Naive thymus-derived CD8-positive, alpha-beta T cell (primary cell): ENCODE measurements at regions not wholly inside any gene's neighbourhood (a gene's known extent, or its start where the extent isn't known, plus 50 kb on each side); places are given as distances from the start of the nearest gene placed in this dataset.
A peak's percentile ranks its signal among the peaks of the same experiment; 100 is the strongest.

Experiments
- ATAC-seq, 2 donors: fragments of 150-1000 bp; cut with Tn5 transposase in 1 of 2; sonication (Bioruptor Pico), chemical (Tn5 transposase) in 1 of 2; 1 replicate in 1 of 2; 2 replicates in 1 of 2; pipeline ENCODE4 v1.10.0; 2021; ENCODE audit warnings: mild to moderate bottlenecking in 2 of 2, moderate library complexity in 2 of 2
- POLR2A ChIA-PET: fragments of 350-600 bp; sonication (Branson Sonifier 250); formaldehyde crosslinking; loops from one replicate; lab custom pipeline; 2021; ENCODE audit warnings: antibody characterized with exemption; lab: Charles Lee
- DNase-seq, 10 donors: peaks; one replicate each; pipeline versions ENCODE4 v3.0.0 to v3.0.0-alpha.2; 2020 to 2022
- H3K27ac Mint-ChIP-seq, 10 donors: one replicate each; pipeline ENCODE4 v1.8.0; 2020 to 2022; ENCODE audit warnings: mild to moderate bottlenecking in 10 of 10, mixed read lengths in 10 of 10, moderate library complexity in 4 of 10, inconsistent platforms in 1 of 10
- H3K27me3 Mint-ChIP-seq, 5 donors: one replicate each; pipeline ENCODE4 v1.8.0; 2021 to 2022; ENCODE audit warnings: mixed read lengths in 5 of 5
- H3K36me3 Mint-ChIP-seq, 3 donors: one replicate each; pipeline ENCODE4 v1.8.0; 2020 to 2022; ENCODE audit warnings: mixed read lengths in 3 of 3, mild to moderate bottlenecking in 2 of 3, inconsistent platforms in 1 of 3
- H3K4me1 Mint-ChIP-seq, 4 donors: one replicate each; pipeline ENCODE4 v1.8.0; 2021 to 2022; ENCODE audit warnings: mixed read lengths in 4 of 4
- H3K4me3 Mint-ChIP-seq, 10 donors: one replicate each; pipeline ENCODE4 v1.8.0; 2020 to 2022; ENCODE audit warnings: mild to moderate bottlenecking in 10 of 10, mixed read lengths in 10 of 10, moderate library complexity in 6 of 10, inconsistent platforms in 1 of 10
- H3K9me3 Mint-ChIP-seq, 9 donors: one replicate each; pipeline ENCODE4 v1.8.0; 2020 to 2022; ENCODE audit warnings: mixed read lengths in 9 of 9, mild to moderate bottlenecking in 3 of 9, inconsistent platforms in 1 of 9, moderate library complexity in 1 of 9

GRCh38 chr6:139663996-139664395 lies 289.5 kb upstream of the CITED2 start:
- no peak overlapping the region for H3K27ac Mint-ChIP-seq
- DNase-seq (no peak), ATAC-seq (no peak)
- peaks cover 0 to 19% (median 5%) of the 10 kb centered on the region in 3 donors for H3K36me3 Mint-ChIP-seq
- H3K4me1 Mint-ChIP-seq: no peaks in the 10 kb centered on the region
- POLR2A ChIA-PET: interaction anchor here (0.6 kb wide), 1 partner anchor 1580 kb away, joined by 4 read pairs; no protein-coding TSS in a partner anchor
- H3K9me3 Mint-ChIP-seq: peaks cover 3 to 54% (median 23%) of the 10 kb centered on the region in 9 donors
- no peak overlapping the region for H3K4me3 Mint-ChIP-seq
- H3K27me3 Mint-ChIP-seq: peaks cover 2 to 11% (median 6%) of the 10 kb centered on the region in 5 donors

GRCh38 chr6:139659711-139660110 lies 285.3 kb upstream of the CITED2 start:
- ATAC-seq (no peak), DNase-seq (no peak)
- H3K36me3 Mint-ChIP-seq: peaks cover 0 to 7% (median 0%) of the 10 kb centered on the region in 3 donors
- POLR2A ChIA-PET: no interaction called here
- peaks cover 0 to 19% (median 6%) of the 10 kb centered on the region in 9 donors for H3K9me3 Mint-ChIP-seq
- H3K27ac Mint-ChIP-seq: no peak overlapping the region
- no peak overlapping the region for H3K4me3 Mint-ChIP-seq
- no peaks in the 10 kb centered on the region for H3K4me1 Mint-ChIP-seq
- H3K27me3 Mint-ChIP-seq: peaks cover 0 to 6% (median 1%) of the 10 kb centered on the region in 5 donors

GRCh38 chr6:139659196-139659595 lies 284.7 kb upstream of the CITED2 start:
- Mint-ChIP-seq H3K27me3 (peaks cover 0 to 6% (median 1%) of the 10 kb centered on the region in 5 donors), H3K4me1 (no peaks in the 10 kb centered on the region), H3K9me3 (peaks cover 0 to 14% (median 4%) of the 10 kb centered on the region in 9 donors), H3K27ac (no peak overlapping the region), H3K36me3 (peaks cover 0 to 7% (median 0%) of the 10 kb centered on the region in 3 donors), H3K4me3 (no peak overlapping the region)
- POLR2A ChIA-PET: no interaction called here
- no peak for ATAC-seq
- no peak for DNase-seq

GRCh38 chr6:139657119-139657518 lies 282.7 kb upstream of the CITED2 start:
- DNase-seq: no peak
- no peaks in the 10 kb centered on the region for H3K36me3 Mint-ChIP-seq
- no peak overlapping the region for H3K27ac Mint-ChIP-seq
- no peaks in the 10 kb centered on the region for H3K4me1 Mint-ChIP-seq
- peaks cover 0 to 6% (median 0%) of the 10 kb centered on the region in 5 donors for H3K27me3 Mint-ChIP-seq
- no peak for ATAC-seq
- POLR2A ChIA-PET: no interaction called here
- H3K4me3 Mint-ChIP-seq: no peak overlapping the region
- H3K9me3 Mint-ChIP-seq: no peaks in the 10 kb centered on the region

GRCh38 chr6:139655783-139656705 lies 281.6 kb upstream of the CITED2 start:
- Mint-ChIP-seq H3K27me3 (peaks cover 0 to 6% (median 0%) of the 10 kb centered on the region in 5 donors), H3K4me1 (no peaks in the 10 kb centered on the region)

GRCh38 chr6:139654888-139655782 lies 280.7 kb upstream of the CITED2 start:
- H3K9me3 Mint-ChIP-seq: no peaks in the 10 kb centered on the region
- POLR2A ChIA-PET: no interaction called here
- no peak overlapping the region for H3K4me3 Mint-ChIP-seq
- H3K36me3 Mint-ChIP-seq: no peaks in the 10 kb centered on the region
- ATAC-seq (no peak), DNase-seq (no peak)
- H3K27ac Mint-ChIP-seq: no peak overlapping the region
- peaks cover 0 to 6% (median 1%) of the 10 kb centered on the region in 5 donors for H3K27me3 Mint-ChIP-seq
- no peaks in the 10 kb centered on the region for H3K4me1 Mint-ChIP-seq

More at GRCh38 chr6:139655783-139656705, 281.6 kb upstream of the CITED2 start:
- DNase-seq (no peak), ATAC-seq (no peak)
- no peak overlapping the region for H3K4me3 Mint-ChIP-seq
- POLR2A ChIA-PET: no interaction called here
- no peaks in the 10 kb centered on the region for H3K9me3 Mint-ChIP-seq
- H3K36me3 Mint-ChIP-seq: no peaks in the 10 kb centered on the region
- H3K27ac Mint-ChIP-seq: no peak overlapping the region

GRCh38 chr6:139654309-139654708 lies 279.9 kb upstream of the CITED2 start:
- H3K36me3 Mint-ChIP-seq: no peaks in the 10 kb centered on the region
- H3K4me3 Mint-ChIP-seq: no peak overlapping the region
- DNase-seq (no peak), ATAC-seq (no peak)
- H3K4me1 Mint-ChIP-seq: no peaks in the 10 kb centered on the region
- H3K9me3 Mint-ChIP-seq: no peaks in the 10 kb centered on the region
- H3K27me3 Mint-ChIP-seq: peaks cover 0 to 6% (median 1%) of the 10 kb centered on the region in 5 donors
- H3K27ac Mint-ChIP-seq: no peak overlapping the region
- POLR2A ChIA-PET: no interaction called here

- POLR2A ChIA-PET: no interaction called here
- Mint-ChIP-seq H3K9me3 (no peaks in the 10 kb centered on the region), H3K4me3 (no peak overlapping the region), H3K27me3 (peaks cover 0 to 6% (median 1%) of the 10 kb centered on the region in 5 donors), H3K27ac (no peak overlapping the region), H3K4me1 (no peaks in the 10 kb centered on the region), H3K36me3 (no peaks in the 10 kb centered on the region)
- no peak for ATAC-seq
- no peak for DNase-seq
These were observed 278.7 kb upstream of the CITED2 start for GRCh38 chr6:139653111-139653510.

- peaks cover 0 to 2% (median 0%) of the 10 kb centered on the region in 4 donors for H3K4me1 Mint-ChIP-seq
- H3K4me3 Mint-ChIP-seq: no peak overlapping the region
These were observed 276.5 kb upstream of the CITED2 start for GRCh38 chr6:139650941-139651340.

GRCh38 chr6:139649732-139650131 lies 275.3 kb upstream of the CITED2 start:
- H3K27me3 Mint-ChIP-seq: peaks cover 0 to 10% (median 3%) of the 10 kb centered on the region in 5 donors
- H3K4me3 Mint-ChIP-seq: no peak overlapping the region
- peaks cover 0 to 8% (median 0%) of the 10 kb centered on the region in 3 donors for H3K36me3 Mint-ChIP-seq
- POLR2A ChIA-PET: no interaction called here
- H3K27ac Mint-ChIP-seq: no peak overlapping the region
- DNase-seq (no peak), ATAC-seq (no peak)
- H3K4me1 Mint-ChIP-seq: peaks cover 0 to 2% (median 0%) of the 10 kb centered on the region in 4 donors
- peaks cover 0 to 10% (median 1%) of the 10 kb centered on the region in 9 donors for H3K9me3 Mint-ChIP-seq

More at GRCh38 chr6:139650941-139651340, 276.5 kb upstream of the CITED2 start:
- H3K27ac Mint-ChIP-seq: no peak overlapping the region
- peaks cover 0 to 8% (median 0%) of the 10 kb centered on the region in 3 donors for H3K36me3 Mint-ChIP-seq
- ATAC-seq: no peak
- POLR2A ChIA-PET: no interaction called here
- H3K9me3 Mint-ChIP-seq: peaks cover 0 to 10% (median 1%) of the 10 kb centered on the region in 9 donors
- DNase-seq: no peak
- peaks cover 0 to 10% (median 1%) of the 10 kb centered on the region in 5 donors for H3K27me3 Mint-ChIP-seq

- no peak for DNase-seq
- H3K27me3 Mint-ChIP-seq: peaks cover 1 to 12% (median 4%) of the 10 kb centered on the region in 5 donors
- peaks cover 0 to 2% (median 0%) of the 10 kb centered on the region in 4 donors for H3K4me1 Mint-ChIP-seq
- peaks cover 0 to 10% (median 1%) of the 10 kb centered on the region in 9 donors for H3K9me3 Mint-ChIP-seq
- H3K27ac Mint-ChIP-seq: no peak overlapping the region
- H3K4me3 Mint-ChIP-seq: no peak overlapping the region
- H3K36me3 Mint-ChIP-seq: peaks cover 0 to 8% (median 0%) of the 10 kb centered on the region in 3 donors
- POLR2A ChIA-PET: no interaction called here
- ATAC-seq: no peak
These were observed 274.7 kb upstream of the CITED2 start for GRCh38 chr6:139649128-139649527.

- Mint-ChIP-seq H3K27ac (peak overlapping the region in 1 of 10 donors; percentile 66), H3K9me3 (peaks cover 0 to 10% (median 1%) of the 10 kb centered on the region in 9 donors), H3K27me3 (peaks cover 1 to 15% (median 9%) of the 10 kb centered on the region in 5 donors), H3K36me3 (peaks cover 0 to 8% (median 0%) of the 10 kb centered on the region in 3 donors), H3K4me1 (peaks cover 0 to 2% (median 0%) of the 10 kb centered on the region in 4 donors), H3K4me3 (no peak overlapping the region)
- ATAC-seq (no peak), DNase-seq (no peak)
- POLR2A ChIA-PET: no interaction called here
These were observed 274.1 kb upstream of the CITED2 start for GRCh38 chr6:139648430-139649000.
